ENCODE measurements at regions not wholly inside any gene's neighbourhood (a gene's known extent, or its start where the extent isn't known, plus 50 kb on each side); places are given as distances from the start of the nearest gene placed in this dataset.

DNA sequence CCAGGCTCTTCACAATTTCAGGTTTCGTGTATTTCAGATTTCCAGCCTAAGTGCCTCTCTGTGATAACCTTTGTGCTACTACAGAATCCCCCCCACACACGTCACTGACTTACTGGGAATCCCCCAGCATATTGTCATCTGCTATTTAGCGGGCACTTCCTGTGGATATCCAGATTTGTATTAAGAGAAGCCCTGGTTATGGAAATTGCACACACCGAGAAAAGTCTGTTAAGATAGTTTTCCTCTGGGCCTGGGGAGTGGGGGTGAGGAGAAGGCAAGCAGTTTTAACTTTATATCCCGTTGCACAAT, 269.9 kb downstream of the MED10 start:
- no peak overlapping the region for H2AFZ ChIP-seq (ENCODE audit: low read depth, low read length)
- H3K27me3 ChIP-seq (ENCODE audit: insufficient read depth, low read depth, low read length) = no peaks in the 10 kb centered on the region
- no peaks in the 10 kb centered on the region for H4K20me1 ChIP-seq (ENCODE audit: insufficient read depth)
- no peaks in the 10 kb centered on the region for H3K36me3 ChIP-seq (ENCODE audit: insufficient read depth, low read length)
- H3K79me2 ChIP-seq (replicated peaks; ENCODE audit: insufficient read depth, low read length) = no peaks in the 10 kb centered on the region
- H3K27ac ChIP-seq (ENCODE audit: low read length) = no peak overlapping the region
- no peaks in the 10 kb centered on the region for H3K9me3 ChIP-seq (ENCODE audit: low read length)
- H3F3A ChIP-seq (ENCODE audit: insufficient read depth, low read length, poor library complexity, severe bottlenecking) = no peaks in the 10 kb centered on the region
- no peak for TF ChIP-seq MXI1 (conservative IDR thresholded peaks at IDR 0.05; ENCODE audit: poor library complexity, severe bottlenecking)
- TF ChIP-seq, protein P1, sequence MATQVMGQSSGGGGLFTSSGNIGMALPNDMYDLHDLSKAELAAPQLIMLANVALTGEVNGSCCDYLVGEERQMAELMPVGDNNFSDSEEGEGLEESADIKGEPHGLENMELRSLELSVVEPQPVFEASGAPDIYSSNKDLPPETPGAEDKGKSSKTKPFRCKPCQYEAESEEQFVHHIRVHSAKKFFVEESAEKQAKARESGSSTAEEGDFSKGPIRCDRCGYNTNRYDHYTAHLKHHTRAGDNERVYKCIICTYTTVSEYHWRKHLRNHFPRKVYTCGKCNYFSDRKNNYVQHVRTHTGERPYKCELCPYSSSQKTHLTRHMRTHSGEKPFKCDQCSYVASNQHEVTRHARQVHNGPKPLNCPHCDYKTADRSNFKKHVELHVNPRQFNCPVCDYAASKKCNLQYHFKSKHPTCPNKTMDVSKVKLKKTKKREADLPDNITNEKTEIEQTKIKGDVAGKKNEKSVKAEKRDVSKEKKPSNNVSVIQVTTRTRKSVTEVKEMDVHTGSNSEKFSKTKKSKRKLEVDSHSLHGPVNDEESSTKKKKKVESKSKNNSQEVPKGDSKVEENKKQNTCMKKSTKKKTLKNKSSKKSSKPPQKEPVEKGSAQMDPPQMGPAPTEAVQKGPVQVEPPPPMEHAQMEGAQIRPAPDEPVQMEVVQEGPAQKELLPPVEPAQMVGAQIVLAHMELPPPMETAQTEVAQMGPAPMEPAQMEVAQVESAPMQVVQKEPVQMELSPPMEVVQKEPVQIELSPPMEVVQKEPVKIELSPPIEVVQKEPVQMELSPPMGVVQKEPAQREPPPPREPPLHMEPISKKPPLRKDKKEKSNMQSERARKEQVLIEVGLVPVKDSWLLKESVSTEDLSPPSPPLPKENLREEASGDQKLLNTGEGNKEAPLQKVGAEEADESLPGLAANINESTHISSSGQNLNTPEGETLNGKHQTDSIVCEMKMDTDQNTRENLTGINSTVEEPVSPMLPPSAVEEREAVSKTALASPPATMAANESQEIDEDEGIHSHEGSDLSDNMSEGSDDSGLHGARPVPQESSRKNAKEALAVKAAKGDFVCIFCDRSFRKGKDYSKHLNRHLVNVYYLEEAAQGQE (IDR thresholded peaks at IDR 0.05; ENCODE audit: borderline replicate concordance) = no peak
- TF ChIP-seq EZH2 (IDR thresholded peaks at IDR 0.05; ENCODE audit: borderline replicate concordance, insufficient read depth, low read length, poor library complexity, severe bottlenecking) = no peak
- no peak for TF ChIP-seq RAD21 (conservative IDR thresholded peaks at IDR 0.05)
- TF ChIP-seq SMC3 (conservative IDR thresholded peaks at IDR 0.05; ENCODE audit: poor library complexity) = no peak
- no peak for TF ChIP-seq POLR2AphosphoS5 (IDR thresholded peaks at IDR 0.05)
- TF ChIP-seq TAF1 (IDR thresholded peaks at IDR 0.05; ENCODE audit: low read depth) = no peak
- TF ChIP-seq EP300 (conservative IDR thresholded peaks at IDR 0.05; ENCODE audit: poor library complexity, severe bottlenecking) = no peak
- TF ChIP-seq, protein P2, sequence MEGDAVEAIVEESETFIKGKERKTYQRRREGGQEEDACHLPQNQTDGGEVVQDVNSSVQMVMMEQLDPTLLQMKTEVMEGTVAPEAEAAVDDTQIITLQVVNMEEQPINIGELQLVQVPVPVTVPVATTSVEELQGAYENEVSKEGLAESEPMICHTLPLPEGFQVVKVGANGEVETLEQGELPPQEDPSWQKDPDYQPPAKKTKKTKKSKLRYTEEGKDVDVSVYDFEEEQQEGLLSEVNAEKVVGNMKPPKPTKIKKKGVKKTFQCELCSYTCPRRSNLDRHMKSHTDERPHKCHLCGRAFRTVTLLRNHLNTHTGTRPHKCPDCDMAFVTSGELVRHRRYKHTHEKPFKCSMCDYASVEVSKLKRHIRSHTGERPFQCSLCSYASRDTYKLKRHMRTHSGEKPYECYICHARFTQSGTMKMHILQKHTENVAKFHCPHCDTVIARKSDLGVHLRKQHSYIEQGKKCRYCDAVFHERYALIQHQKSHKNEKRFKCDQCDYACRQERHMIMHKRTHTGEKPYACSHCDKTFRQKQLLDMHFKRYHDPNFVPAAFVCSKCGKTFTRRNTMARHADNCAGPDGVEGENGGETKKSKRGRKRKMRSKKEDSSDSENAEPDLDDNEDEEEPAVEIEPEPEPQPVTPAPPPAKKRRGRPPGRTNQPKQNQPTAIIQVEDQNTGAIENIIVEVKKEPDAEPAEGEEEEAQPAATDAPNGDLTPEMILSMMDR (IDR thresholded peaks at IDR 0.05; ENCODE audit: poor library complexity, severe bottlenecking) = no peak
- H3K4me3 ChIP-seq (ENCODE audit: low read length) = no peak overlapping the region
- no peak overlapping the region for H3K4me2 ChIP-seq (ENCODE audit: low read length)
- no peaks in the 10 kb centered on the region for H3K9me2 ChIP-seq (ENCODE audit: insufficient read depth, low read length)
- no peak overlapping the region for H3K9ac ChIP-seq (ENCODE audit: low read length)

DNA sequence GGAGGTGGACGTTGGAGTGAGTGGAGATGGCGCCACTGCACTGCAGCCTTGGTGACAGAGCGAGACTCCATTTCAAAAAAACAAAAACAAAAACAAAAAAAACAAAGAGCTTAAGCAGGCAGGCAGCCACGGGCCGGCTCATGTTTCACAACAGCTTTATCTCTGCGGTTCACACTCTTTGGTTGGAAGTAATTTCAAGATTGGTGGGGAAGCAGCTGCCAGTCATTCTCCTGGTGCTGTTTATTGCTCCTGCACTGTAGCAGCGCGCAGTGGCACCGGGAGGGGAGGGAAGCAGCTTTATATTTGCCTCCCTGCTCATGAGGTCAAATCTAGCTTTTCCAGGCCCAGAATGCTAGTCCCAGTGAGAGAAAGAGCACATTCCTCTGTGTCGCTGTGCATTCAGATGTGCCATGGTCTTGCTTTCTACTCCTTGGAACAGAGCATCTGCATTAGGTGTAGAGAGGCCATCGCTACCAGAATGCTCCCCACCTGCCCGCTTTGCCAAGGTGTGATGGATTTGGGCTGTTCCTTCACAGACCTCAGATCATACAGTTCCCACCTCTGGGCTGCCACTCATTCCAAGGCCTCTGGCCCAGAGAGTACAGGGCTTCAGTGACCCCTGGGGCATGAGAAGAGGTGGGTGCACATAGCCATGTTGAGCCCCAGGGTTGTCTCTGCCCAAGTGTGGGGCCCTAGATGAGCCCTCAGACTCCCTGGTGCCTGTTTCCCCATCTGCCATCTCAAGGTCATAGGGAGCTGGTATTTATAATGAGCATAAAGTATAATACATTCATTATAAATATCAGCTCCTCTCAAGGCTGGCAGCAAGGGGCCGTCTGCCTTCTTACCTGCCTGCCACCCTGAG, 270.4 kb downstream of the MED10 start:
- Histone ChIP-seq H4K20me1 (ENCODE audit: insufficient read depth) (no peaks in the 10 kb centered on the region), H3F3A (ENCODE audit: insufficient read depth, low read length, poor library complexity, severe bottlenecking) (no peaks in the 10 kb centered on the region), H3K79me2 (replicated peaks; ENCODE audit: insufficient read depth, low read length) (no peaks in the 10 kb centered on the region), H3K9me3 (ENCODE audit: low read length) (no peaks in the 10 kb centered on the region), H3K27ac (ENCODE audit: low read length) (no peak overlapping the region), H3K4me2 (ENCODE audit: low read length) (no peak overlapping the region), H3K4me3 (ENCODE audit: low read length) (no peak overlapping the region), H3K9ac (ENCODE audit: low read length) (no peak overlapping the region), H3K27me3 (ENCODE audit: insufficient read depth, low read depth, low read length) (no peaks in the 10 kb centered on the region), H2AFZ (ENCODE audit: low read depth, low read length) (no peak overlapping the region), H3K9me2 (ENCODE audit: insufficient read depth, low read length) (no peaks in the 10 kb centered on the region), H3K36me3 (ENCODE audit: insufficient read depth, low read length) (no peaks in the 10 kb centered on the region)
- no peak for TF ChIP-seq EZH2 (IDR thresholded peaks at IDR 0.05; ENCODE audit: borderline replicate concordance, insufficient read depth, low read length, poor library complexity, severe bottlenecking)
- no peak for TF ChIP-seq EP300 (conservative IDR thresholded peaks at IDR 0.05; ENCODE audit: poor library complexity, severe bottlenecking)
- no peak for TF ChIP-seq MXI1 (conservative IDR thresholded peaks at IDR 0.05; ENCODE audit: poor library complexity, severe bottlenecking)
- no peak for TF ChIP-seq POLR2AphosphoS5 (IDR thresholded peaks at IDR 0.05)
- TF ChIP-seq SMC3 (conservative IDR thresholded peaks at IDR 0.05; ENCODE audit: poor library complexity) = no peak
- TF ChIP-seq, protein P1 (IDR thresholded peaks at IDR 0.05; ENCODE audit: borderline replicate concordance) = no peak
- no peak for TF ChIP-seq TAF1 (IDR thresholded peaks at IDR 0.05; ENCODE audit: low read depth)
- no peak for TF ChIP-seq RAD21 (conservative IDR thresholded peaks at IDR 0.05)
- TF ChIP-seq, protein P2 (IDR thresholded peaks at IDR 0.05; ENCODE audit: poor library complexity, severe bottlenecking) = no peak

Measured in neural cell (in vitro differentiated cells).